WI38 (cell line): ENCODE measurements at regions not wholly inside any gene's neighbourhood (a gene's known extent, or its start where the extent isn't known, plus 50 kb on each side); places are given as distances from the start of the nearest gene placed in this dataset.

Experiments used
- H3K4me3 ChIP-seq: 2 replicates; pipeline ENCODE4 v1.5.1; 2011; ENCODE audit warnings: low read depth, mild to moderate bottlenecking, control low read depth, low read length
- TF ChIP-seq, protein P1 (sequence below): IDR thresholded peaks from 2 replicates; pipeline ENCODE4 v1.5.1; 2012; ENCODE audit warnings: low read depth, mild to moderate bottlenecking, control low read depth, low read length

DNA sequence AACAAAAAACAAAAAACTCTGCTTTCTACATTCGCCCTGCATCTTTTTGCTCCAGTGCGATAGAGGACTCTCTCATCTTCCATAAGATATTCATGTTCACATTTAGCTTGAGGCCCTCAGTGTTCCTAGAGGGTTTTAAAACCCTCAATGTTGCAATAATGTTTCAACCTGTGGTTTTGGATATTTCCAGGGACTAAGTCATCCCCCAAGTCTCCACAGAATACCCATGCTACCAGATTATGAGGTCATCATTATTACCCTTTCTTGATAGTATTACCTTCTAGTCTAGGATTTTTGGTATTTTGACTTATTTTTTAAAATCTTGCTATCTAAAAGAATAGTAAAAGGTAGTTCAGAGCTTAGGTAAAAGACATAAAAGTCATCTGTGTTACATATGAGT lies 480.5 kb upstream of the ID4 start:
- H3K4me3 ChIP-seq = no peak overlapping the region
- TF ChIP-seq, protein P1, sequence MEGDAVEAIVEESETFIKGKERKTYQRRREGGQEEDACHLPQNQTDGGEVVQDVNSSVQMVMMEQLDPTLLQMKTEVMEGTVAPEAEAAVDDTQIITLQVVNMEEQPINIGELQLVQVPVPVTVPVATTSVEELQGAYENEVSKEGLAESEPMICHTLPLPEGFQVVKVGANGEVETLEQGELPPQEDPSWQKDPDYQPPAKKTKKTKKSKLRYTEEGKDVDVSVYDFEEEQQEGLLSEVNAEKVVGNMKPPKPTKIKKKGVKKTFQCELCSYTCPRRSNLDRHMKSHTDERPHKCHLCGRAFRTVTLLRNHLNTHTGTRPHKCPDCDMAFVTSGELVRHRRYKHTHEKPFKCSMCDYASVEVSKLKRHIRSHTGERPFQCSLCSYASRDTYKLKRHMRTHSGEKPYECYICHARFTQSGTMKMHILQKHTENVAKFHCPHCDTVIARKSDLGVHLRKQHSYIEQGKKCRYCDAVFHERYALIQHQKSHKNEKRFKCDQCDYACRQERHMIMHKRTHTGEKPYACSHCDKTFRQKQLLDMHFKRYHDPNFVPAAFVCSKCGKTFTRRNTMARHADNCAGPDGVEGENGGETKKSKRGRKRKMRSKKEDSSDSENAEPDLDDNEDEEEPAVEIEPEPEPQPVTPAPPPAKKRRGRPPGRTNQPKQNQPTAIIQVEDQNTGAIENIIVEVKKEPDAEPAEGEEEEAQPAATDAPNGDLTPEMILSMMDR = no peak

GRCh38 chr6:19362396-19362795 lies 474.8 kb upstream of the ID4 start:
- TF ChIP-seq, protein P1 = no peak
- no peak overlapping the region for H3K4me3 ChIP-seq

DNA sequence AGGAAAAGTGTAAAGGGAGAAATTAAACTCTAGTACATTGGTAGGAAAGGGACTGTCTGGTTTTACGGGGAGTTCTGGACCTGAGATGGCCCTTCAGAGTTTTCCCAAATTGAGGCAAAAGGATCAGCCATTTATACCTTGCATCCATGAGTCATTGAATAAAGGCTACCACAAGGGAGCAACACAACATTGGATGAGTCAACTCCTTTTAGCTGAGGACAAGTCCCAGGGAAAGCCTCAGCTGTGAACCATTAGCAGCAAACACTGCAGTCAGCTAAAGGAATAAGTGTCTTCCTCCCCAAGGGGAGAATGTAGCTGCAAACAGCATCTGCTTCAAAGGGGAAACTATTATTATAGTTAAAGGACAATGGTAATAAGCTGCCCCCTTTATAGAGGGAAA lies 468.7 kb upstream of the ID4 start:
- TF ChIP-seq, protein P1 = no peak

DNA sequence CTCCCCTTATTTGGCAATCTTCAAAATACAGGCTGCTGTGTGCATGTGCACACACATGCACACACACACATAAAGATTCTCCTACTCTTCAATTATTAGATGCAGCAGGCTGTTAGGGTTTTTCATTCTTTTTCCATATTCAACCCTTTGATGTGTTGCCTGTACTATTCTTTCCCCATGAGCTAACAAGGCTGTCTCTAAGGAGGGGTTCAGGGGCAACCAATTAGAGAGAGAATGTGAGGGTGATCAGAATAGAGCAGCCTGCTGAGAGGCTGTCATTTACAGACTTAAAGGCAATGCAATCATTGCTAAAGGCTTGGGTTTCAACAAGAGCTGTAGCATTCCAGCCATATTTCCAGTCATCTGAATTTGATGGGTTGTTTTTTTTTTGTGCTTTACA lies 467.4 kb upstream of the ID4 start:
- TF ChIP-seq, protein P1 = no peak
- no peak overlapping the region for H3K4me3 ChIP-seq

More for the DNA sequence above, 468.7 kb upstream of the ID4 start:
- no peak overlapping the region for H3K4me3 ChIP-seq

DNA sequence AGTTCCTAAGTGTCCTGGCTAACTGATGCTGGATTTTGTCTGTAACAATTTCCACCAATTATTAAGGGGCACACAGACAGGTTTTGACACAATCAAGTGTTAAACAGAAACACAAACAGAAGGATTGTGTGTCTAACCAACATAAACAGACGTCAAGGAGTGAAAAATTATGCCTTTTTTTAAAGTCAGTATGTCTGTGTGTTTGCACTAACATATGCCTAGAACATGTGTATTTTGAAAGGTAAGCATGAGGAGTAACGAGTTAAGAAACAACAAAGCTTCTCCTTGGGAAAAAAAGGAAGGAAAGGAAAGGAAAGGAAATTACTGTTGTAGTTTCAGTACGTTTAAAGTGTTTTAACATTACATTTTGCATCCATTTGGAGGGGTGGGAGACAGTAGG lies 466.3 kb upstream of the ID4 start:
- TF ChIP-seq, protein P1 = no peak

DNA sequence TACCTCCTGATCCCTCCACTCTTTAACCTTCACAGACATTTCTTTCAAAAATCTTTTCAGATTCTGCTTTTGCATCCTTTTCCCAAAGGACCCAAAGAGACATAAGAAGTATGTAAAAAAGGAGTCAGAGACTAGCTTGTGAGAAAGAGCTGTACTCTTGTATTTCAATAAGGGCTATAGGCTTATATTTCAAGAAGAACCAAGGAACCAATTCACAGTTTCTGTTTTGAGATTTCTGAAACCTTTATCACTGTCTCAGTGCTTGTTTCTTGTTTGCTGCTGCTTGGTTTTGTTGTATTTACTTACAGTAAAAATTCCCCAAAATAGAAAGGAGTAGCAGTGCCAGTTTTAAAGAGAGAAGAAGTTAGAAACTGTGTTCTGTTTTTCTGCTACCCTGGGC lies 461.6 kb upstream of the ID4 start:
- TF ChIP-seq, protein P1 = no peak
- H3K4me3 ChIP-seq = no peak overlapping the region

More for the DNA sequence above, 466.3 kb upstream of the ID4 start:
- H3K4me3 ChIP-seq = no peak overlapping the region

DNA sequence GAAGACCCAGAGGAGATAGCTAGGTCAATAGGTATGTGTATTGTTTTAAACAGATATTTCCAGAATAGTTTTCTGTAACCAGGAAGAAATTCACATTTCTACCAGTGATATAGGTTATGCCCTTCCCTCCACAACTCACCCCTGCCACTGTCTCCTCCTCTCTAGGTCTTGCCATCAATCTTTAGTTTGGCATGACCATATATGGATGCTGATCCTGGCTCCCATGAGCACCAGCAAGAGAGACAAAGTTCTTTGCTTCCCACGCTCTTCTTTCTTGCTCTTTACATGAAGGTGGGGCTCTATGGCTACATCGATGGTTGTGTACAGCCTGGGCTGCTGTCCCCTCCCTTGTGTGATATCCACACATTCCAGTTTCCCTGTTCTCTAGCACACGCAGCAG lies 459.4 kb upstream of the ID4 start:
- TF ChIP-seq, protein P1 = no peak
- no peak overlapping the region for H3K4me3 ChIP-seq
